GM12864 (cell line): ENCODE measurements at regions not wholly inside any gene's neighbourhood (a gene's known extent, or its start where the extent isn't known, plus 50 kb on each side); places are given as distances from the start of the nearest gene placed in this dataset.

Experiments used
- DNase-seq: peaks from one replicate; pipeline ENCODE4 v3.0.0-alpha.2; 2011; ENCODE audit warnings: low read depth
- H3K4me3 ChIP-seq: 2 replicates; pipeline ENCODE4 v1.5.1; 2011; ENCODE audit warnings: mild to moderate bottlenecking, low read depth, low read length, control low read depth
- TF ChIP-seq, protein P1 (sequence below): IDR thresholded peaks from 2 replicates; pipeline ENCODE4 v1.5.1; 2011; ENCODE audit warnings: low read depth, mild to moderate bottlenecking, moderate library complexity, low read length, control low read depth, inconsistent platforms; ENCODE audit errors: missing control alignments

DNA sequence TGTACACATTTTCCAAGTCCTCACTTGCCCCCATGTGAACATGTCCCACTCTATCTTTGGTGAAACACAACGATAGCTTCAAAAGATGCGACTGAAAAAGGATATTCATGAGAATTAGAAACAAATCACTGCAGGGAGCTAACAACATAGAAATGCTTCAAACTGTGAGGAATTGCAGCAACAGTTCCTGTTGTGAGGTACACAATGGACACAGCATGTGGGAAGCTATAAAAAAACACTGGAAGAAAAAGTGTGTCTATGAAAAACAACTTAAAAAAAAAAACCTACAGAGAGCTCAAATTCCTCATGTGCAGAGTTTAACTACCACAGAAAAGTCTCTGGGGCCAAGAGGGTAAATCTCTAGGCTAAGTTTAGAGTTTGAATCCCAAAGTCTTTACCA lies 51.6 kb upstream of the BLTP1 start:
- H3K4me3 ChIP-seq, result no peak overlapping the region
- DNase-seq, result no peak
- TF ChIP-seq, protein P1, sequence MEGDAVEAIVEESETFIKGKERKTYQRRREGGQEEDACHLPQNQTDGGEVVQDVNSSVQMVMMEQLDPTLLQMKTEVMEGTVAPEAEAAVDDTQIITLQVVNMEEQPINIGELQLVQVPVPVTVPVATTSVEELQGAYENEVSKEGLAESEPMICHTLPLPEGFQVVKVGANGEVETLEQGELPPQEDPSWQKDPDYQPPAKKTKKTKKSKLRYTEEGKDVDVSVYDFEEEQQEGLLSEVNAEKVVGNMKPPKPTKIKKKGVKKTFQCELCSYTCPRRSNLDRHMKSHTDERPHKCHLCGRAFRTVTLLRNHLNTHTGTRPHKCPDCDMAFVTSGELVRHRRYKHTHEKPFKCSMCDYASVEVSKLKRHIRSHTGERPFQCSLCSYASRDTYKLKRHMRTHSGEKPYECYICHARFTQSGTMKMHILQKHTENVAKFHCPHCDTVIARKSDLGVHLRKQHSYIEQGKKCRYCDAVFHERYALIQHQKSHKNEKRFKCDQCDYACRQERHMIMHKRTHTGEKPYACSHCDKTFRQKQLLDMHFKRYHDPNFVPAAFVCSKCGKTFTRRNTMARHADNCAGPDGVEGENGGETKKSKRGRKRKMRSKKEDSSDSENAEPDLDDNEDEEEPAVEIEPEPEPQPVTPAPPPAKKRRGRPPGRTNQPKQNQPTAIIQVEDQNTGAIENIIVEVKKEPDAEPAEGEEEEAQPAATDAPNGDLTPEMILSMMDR, result no peak

GRCh38 chr4:122099896-122100295 lies 52.2 kb upstream of the BLTP1 start:
- TF ChIP-seq, protein P1, result no peak
- no peak overlapping the region for H3K4me3 ChIP-seq
- no peak for DNase-seq

GRCh38 chr4:122091836-122092405 lies 60.2 kb upstream of the BLTP1 start:
- no peak overlapping the region for H3K4me3 ChIP-seq
- DNase-seq, result no peak
- TF ChIP-seq, protein P1, result no peak

- DNase-seq, result no peak
- H3K4me3 ChIP-seq, result no peak overlapping the region
- TF ChIP-seq, protein P1, result no peak
These were observed 60.7 kb upstream of the BLTP1 start for GRCh38 chr4:122091397-122091796.

- TF ChIP-seq, protein P1, result no peak
- H3K4me3 ChIP-seq, result no peak overlapping the region
- DNase-seq, result no peak
These were observed 61.1 kb upstream of the BLTP1 start for GRCh38 chr4:122090989-122091388.

GRCh38 chr4:122086338-122087065 lies 65.6 kb upstream of the BLTP1 start:
- TF ChIP-seq, protein P1, result no peak
- no peak for DNase-seq
- H3K4me3 ChIP-seq, result no peak overlapping the region

GRCh38 chr4:122083989-122084388 lies 68.1 kb upstream of the BLTP1 start:
- no peak overlapping the region for H3K4me3 ChIP-seq
- TF ChIP-seq, protein P1, result no peak
- no peak for DNase-seq
